ENCODE measurements at regions not wholly inside any gene's neighbourhood (a gene's known extent, or its start where the extent isn't known, plus 50 kb on each side); places are given as distances from the start of the nearest gene placed in this dataset.
A peak's percentile ranks its signal among the peaks of the same experiment; 100 is the strongest.

DNA sequence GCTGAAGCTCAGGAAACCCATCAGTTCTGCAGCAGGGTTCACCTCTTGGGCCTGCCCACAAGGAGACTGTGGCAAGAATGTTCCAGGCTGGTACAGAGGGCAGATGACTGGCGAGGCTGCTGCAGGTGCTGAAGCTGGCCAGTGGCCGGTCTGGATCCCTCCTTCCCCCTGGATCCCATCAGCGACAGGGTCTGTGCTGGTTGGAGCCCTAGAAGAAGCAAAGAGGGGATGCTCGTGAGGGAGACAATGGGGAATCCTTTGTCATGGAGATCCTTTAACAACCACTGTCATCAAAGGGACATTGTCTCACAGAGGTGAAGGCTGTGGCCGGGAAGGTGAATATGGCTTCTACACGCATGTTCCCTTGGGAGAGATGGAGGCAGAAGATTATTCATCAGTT, 211.4 kb upstream of the TMEM132C start:
- no peak for DNase-seq

DNA sequence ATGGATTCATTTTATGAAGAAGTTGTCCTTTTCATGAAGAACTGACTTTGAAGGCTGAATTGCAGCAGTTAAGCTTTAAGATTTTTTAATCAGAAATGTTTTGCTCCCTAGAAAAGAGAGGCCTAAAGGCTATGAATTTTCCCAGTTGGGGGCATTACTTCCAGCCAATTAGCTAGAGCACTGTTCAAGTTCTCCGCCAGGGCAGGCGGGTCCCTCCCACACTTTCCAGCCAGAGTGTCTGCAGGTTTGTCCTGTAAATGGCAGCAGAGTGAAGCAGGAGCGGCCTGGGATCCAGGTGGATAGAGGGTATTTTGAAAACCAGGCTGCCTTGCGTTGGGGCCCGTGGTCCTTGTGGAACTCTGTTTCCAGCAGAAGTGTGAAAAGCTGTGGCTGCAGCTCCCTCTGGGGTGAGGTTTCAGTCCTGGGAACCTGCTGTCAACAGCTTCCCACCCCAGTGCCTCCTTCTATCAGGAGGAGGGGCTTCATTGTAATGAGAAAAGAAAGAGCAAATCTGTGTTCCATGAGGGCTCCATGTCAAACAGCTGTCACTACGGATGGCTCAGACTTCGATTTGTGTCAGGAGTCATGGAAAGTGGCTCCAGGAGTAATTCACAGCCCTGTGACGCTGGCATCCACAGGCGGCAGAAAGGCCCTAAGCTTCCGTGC, 210.7 kb upstream of the TMEM132C start:
- no peak for DNase-seq

DNA sequence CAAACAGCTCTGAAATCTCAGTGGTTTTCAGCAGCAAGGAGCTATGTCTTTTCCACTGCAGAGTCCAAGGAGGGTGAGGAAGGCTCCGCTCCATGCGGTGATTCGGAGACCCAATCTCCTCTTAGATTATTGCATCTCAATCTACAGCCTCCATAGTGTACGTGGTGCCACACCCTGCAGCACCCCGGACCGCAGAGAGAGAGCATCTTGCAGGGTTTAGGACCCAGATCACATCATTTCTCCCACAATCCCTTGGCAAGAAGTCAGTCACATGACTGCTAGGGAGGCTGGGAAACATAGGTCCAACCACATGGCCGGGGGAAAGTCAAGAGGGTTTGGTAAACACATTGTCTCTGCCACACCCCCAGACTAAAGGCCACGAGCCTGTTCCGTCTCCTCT, 209.4 kb upstream of the TMEM132C start:
- DNase-seq, result no peak

DNA sequence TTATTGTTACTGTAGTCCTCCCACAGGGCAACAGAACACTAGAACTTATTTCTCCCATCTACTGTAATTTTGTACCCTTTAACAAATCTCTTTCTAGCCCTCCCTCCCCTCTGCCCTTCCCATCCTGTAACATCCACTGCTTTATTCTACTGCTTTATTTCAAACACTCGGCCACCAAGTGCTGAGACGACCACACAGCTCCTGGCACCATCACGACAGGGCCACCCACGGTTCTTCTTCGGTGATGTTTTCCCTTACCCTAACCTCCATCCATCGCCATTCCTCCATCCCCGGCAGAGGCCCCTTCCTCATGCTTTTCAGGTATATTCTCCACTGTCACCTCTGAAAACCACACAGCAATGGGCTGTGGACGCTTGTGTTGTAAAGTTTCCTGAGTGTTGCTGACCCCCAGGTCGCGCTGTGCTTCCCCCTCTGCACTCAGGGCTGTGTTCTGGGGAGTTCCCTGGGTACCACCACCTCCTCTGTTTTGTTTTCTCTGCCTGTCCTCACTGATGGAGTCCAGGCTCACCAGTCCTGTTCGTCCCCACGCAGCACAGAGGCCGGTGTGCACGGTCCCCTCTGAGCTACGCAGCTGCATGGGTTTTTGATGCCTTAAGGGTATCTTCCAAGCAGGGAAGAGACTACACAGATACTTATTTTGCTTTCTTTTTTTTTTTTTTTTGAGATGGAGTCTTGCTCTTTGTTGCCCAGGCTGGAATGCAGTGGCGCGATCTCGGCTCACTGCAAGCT, 207.2 kb upstream of the TMEM132C start:
- DNase-seq, result no peak

DNA sequence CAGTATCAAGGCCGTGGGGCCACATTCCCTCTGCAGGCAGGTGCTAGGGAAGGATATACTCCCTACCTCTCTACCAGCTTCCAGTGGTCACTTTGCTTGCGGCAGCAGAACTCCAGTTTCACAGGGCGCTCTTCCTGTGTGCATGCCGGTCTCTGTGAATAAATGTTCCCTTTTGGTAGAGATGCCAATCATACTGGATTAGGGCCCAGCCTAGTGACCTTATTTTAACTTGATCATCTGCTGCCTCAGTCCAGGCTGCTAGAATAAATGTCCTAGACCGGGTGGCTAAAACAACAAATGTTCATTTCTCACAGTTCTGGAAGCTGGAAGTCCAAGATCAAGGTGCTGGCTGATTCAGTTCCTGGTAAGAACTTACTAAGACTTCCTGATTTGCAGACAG, 198.8 kb upstream of the TMEM132C start:
- no peak for DNase-seq

DNA sequence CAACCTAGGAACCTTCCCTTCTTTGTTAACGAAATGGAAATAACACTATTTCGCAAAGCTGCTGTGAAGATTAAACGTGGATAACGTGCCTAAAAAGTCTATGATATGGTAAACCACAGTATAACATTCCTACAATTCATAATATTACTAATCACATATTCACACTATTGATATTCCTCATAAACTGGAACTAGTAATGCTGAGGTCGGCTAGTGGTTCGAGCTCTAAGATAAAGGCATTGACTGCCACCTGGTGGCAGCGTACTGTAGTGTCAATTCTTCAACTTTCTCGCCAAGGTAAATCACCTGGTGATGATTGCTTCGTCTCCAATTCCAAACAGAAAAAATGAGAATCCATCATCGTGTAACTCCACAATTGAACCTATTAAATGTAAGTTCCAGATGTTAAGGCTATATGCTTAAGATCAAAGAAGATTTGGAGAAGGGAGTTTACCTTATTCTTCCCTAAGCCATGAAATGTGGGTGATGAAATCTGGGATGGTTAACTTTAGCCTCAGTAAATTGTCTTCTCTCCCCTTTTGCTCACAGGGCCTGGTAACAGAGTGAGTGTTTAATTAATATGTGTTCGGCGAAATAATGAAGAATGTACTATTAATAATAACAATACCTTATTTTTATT, 197.5 kb upstream of the TMEM132C start:
- peak; percentile 15 for DNase-seq

DNA sequence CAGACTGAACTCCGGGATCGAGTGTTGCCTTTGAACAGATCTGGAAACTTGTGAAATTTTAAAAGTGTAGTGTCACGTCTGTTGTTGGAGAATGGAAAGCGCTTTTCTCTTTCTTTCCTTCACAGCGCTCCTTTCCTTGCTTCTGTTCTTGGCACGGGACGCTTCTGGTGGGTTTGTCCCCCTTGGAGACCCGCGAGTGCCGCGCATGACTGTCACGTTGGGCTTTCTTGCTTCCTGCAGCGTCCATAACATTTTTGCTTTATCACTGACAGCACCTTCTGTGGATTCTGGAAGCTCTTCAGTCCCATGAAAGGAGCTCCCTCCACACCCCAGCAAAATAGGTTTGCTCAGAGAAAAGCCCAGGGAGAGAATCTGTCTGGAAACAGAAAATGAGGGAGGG, 193.0 kb upstream of the TMEM132C start:
- no peak for DNase-seq

DNA sequence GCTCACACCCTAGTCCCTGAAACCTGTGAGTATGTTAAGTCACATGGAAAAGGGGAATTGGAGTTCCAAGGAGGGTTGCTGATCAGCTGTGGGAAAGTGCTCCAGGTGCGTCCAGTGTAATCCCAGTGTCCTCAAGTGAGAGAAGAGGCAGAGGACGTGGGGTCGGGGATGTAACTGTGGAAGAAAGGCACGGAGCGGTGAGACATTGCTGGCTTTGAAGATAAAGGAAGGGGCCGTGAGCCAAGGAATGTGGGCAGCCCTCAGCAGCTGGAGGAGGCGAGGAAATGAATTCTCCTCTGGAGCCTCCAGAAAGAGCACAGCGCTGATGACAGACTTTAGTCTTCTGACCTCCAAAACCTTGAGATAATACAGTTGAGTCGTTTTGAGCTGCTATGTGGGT, 191.6 kb upstream of the TMEM132C start:
- no peak for DNase-seq

DNA sequence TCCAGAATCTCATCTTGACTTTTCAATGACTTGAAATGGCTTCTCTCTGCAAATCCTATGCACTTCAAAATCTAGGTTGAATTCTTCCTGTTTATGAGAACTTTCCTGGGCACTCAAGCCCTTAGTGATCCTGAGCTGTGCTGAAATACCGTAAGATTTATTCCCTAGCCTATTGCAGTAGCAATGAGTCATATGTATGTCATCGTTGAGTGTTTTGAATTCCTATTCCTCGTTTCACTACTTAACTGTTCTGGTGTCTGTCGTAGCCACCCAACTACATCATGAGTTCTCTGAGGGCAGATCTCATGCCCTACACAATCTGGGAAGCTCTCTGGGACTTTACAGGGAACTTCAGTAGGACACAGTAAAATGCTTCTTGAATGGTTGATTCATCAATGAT, 190.8 kb upstream of the TMEM132C start:
- peak; percentile 67 for DNase-seq

DNA sequence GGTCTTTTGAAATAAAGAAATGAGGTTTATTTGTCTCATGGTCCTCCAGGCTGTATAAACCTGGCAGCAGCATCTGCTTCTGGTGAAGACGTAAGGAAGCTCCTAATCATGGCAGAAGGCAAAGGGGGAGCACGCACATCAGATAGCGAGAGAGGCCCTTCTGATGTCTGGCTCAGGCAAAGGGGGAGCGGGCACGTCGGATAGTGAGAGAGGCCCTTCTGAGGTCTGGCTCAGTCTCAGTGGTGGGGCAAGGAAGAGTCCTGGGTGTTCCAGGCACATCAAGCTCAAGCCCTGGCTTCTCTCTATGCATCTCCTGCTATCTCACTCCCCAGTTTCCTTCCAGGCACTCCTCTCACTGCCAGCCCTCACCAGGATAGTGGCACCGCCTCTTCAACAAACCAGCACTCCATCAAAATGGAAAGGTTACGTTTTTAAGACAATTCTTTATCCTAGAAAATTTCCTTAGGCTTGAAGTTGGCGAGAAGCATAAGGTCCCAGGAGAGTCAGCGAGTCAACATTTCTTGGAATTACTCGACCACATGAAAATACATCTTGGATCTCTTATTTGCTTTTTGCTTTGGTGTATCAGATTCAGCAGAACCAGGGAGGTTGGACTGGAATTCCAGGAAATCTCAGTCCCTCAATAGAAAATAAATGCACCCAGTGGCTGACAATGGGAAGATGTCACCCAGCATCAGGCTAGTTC, 189.6 kb upstream of the TMEM132C start:
- no peak for DNase-seq

DNA sequence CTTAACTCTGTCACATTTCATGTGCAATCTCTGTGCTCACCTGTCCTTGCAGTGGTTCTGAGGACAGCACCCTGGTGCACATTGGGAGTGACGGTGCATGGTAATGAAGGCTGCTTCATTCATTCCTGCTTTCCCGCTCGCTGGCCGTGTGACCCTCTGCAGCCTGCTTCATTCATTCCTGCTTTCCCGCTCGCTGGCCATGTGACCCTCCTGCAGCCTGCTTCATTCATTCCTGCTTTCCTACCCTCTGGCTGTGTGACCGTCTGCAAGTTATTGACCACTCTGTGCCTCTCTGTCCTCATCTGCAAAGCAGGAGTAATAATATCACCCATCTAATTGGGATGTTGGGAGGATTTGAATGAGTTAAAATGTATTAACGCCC, 189.1 kb upstream of the TMEM132C start:
- DNase-seq, result no peak

DNA sequence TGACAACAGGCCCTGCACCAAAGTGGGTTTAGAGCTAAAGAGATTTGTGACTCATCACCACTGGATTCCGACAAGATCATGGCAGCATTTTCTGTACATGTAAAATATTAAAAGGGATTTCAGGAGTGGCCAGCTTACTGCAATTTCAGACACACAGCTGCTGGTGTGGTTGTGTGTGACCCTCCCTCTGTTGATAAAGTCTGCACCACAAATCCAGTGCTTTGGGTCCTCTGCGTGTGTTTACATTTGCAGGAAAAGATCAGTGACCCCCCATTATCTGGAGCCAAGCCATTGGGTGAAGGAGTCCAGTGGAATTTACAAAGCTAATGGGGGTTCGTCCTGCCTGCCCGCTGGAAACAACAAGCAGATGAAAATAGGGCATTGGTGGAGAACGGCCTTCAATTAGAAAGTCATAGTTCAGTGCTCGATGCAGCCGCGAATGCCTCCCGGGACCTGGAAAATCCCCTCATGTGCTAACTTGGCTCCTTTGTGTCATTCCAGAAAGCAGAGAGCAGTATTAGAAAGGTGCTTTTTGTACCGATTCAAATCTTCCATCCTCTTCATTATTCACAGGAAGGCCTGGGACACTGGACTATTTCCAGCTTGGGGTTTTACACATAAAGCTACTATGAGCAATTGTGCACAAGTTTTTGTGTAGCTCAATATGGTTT, 188.5 kb upstream of the TMEM132C start:
- DNase-seq, result peak; percentile 2

DNA sequence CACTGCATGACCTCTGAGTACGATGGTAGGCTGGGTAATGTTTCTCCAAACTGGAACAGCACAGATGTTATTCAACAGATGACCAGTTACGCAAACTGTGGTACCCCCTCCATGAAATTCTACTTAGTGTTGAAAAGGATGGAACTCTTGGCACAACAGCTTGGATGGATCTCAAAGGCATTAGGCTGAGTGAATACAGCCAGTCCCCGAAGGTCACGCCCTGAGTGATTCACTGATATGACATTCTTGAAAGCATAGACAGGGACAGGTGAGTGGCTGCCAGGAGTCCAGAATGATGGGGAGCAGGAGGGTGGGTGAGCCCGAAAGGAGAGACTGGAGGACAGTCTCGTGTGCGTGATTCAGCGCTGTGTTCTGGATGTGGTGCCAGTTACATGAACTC, 187.5 kb upstream of the TMEM132C start:
- DNase-seq, result no peak

DNA sequence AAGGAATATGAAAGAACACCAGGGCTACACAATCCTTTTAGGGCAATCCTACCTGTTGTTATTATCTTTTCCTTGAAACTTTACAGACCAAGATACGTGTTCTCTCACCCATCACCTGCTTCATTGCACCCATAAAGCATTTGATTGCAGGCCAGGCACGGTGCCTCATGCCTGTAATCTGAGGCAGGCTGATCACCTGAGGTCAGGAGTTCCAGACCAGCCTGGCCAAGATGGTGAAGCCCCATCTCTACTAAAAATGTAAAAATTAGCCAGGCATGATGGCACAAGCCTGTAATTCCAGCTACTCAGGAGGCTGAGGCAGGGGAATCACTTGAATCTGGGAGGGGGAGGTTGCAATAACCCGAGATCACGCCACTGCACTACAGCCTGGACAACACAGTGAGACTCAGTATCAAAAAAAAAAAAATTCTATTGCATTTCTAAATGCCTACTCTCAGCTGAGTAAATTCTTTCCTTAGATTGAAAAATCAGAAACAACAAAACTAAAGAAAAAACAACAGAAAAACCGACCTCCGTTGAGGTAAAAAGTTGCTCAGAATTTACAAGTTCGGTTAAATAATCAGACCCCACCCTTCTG, 183.7 kb upstream of the TMEM132C start:
- DNase-seq, result no peak

DNA sequence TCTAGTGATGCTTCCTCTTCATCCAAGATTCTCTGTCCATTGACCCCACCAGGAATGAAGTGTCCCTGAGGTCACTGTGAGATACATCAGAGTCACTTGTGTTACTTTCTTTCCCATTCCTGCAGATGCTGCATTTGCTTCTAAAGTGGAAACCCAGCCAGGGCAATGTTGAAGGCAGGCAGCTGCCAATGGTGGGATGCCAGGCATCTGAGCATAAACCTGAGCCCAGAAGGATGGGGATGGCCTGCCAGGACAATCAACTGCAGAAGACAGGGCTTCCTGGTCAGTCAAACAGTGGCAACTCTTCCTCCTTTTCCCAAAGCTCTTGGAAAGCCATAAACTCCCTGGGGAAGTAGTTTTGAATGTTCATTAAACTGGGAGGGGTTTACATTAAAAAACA, 178.0 kb upstream of the TMEM132C start:
- no peak for DNase-seq

DNA sequence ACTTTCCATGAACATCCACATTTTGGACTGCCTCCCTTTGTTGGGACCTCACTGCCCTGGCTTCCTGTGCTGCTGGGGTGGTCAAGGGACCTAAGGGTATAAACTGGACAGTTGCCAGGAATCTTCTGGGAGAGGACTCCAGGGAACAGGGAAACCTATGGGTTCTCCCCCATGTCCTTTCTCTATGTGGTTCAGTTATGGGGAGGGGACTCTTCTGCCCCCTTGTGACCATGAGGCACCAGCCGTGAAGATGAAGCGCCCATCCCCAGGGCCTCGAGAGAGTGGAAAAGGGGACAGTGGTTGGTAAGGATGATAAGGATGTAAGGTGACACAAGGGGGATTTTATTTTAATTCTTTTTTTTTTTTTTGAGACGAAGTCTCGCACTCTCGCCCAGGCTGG, 177.0 kb upstream of the TMEM132C start:
- no peak for DNase-seq

DNA sequence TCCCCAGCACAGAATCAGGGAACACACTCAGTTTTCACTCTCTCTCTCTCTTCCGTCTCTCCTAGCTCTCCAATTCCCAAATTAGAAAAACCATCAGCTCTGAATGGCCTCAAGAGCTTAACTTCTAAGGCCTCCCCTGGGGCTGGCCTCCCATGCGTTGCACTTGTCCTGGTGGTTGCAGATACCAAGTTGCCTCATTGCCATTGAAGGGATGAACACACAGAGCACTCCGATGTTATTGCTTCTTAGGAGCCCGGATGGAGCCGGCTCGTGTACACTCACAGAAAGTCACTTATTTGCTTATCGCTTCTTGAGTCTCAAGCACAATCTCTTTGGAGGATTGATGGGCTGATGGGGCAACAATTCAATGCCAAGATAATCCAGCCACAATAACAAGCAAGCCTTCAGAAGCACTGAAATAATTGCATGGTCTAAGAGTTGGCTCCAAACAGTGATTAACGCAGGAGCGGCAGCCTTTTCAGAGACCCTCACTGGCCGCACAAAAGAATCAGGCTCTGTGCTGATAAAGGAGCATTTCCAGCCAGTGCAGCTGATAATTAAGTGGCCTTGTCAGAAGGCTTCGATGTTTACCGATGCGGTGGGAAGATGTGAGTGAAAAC, 175.8 kb upstream of the TMEM132C start:
- DNase-seq, result no peak

DNA sequence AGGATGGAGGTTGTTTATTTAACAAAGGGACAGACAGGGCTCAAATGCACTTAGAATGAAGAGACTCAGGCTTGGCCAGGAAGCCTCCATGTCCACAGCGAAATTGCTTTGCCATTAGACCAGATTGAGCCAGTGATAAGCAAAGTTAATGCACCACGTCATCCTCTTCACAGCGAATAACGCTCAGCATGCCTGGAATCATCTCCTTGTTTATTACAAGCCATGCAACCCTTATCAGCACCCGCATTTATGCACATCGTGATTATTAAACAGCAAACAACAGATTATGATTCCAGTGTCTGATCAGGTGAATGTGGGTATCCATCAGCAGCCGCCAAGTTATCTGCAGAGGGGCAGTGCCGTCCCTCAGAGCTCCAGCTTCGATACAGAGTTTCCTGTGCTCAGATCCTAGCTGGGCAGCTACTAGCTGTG, 175.0 kb upstream of the TMEM132C start:
- no peak for DNase-seq

DNA sequence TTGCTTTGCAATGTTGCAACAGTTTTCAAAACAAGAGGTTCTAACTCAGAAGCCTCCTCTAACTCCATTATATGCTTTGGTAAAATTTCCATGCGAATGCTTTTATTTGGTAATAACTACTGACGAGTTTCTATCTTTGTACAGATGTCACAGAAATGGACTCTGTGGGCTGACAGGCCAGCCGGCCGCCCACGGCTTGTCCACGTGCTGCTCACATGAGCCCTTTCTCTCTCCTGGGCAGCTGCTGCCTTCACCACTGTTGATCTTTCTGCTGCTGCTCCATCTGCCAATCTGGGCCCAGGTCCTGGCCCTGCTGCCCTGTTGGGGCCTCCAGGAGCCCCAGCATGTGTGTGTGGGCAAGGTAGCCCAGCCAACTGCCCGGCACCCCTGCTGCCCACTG, 168.2 kb upstream of the TMEM132C start:
- DNase-seq, result no peak

DNA sequence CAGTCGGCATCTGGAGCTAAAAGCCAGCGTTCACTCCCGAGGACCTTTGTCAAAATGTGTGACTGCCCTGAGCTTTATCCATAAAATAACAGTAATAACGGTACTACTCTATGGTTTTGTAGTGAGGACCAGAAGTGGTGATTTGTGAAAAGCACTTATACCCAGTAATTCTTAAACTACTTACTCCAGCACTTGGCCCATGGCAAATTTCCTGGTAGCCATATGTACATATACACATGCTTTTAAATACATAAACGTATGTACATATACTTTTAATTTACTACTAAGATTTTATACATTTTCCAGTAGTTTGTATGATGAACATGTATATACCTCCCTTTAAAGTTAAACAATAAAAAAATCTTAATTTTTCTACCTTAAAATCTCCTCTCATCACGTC, 163.8 kb upstream of the TMEM132C start:
- DNase-seq, result no peak

DNA sequence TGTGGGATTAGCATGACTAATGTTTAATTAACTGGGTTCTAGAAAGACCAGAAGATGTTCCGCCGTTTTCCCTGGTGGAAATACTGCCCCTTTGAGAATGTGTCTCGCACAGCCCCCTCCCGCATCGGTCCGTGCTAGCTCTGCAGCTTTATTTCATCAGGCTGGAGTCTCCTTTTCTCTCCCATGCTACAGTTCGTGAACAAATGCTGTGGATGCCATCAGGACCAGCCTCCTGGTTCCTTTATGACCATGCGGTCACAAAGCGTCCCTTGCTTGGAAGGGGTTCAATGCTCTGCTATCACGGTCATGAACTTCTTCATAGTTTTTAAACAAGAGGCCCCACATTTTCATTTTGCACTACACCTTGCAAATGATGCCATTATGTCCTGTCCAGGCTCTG, 157.7 kb upstream of the TMEM132C start:
- DNase-seq, result no peak

DNA sequence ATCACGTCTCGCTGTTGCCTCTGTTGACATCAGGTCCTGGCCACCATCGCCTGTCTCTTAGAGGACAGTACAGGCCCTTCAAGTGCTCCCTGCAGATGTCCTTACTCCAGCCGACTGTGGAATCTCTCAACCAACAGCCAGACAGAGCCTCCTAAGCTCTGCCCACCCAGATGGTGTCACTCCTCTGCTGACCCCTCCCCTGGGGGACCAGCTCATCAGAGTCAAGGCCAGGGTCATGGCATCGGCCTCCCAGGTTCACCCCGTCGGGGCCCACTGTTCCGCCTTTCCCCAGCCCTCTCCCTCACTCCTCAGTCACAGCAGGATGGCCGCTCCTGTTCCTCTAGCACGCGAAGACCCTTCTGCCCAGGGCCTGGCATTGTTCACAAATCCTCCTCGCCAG, 157.3 kb upstream of the TMEM132C start:
- DNase-seq, result no peak

All from amniotic stem cell (primary cell).